H1 (cell line): ENCODE measurements at regions not wholly inside any gene's neighbourhood (a gene's known extent, or its start where the extent isn't known, plus 50 kb on each side); places are given as distances from the start of the nearest gene placed in this dataset.

Experiments used
- CTCF ChIA-PET: fragments of 300-600 bp; sonication (Branson Sonifier 250); formaldehyde crosslinking; loops from one replicate; lab custom pipeline; 2021; ENCODE audit not compliant: partially characterized antibody; lab: Charles Lee
- POLR2A ChIA-PET: fragments of 300-600 bp; sonication (Branson Sonifier 250); formaldehyde crosslinking; loops from one replicate; lab custom pipeline; 2021; ENCODE audit warnings: inconsistent platforms; ENCODE audit not compliant: partially characterized antibody; lab: Charles Lee
- DNase-seq, 2 experiments: peaks; one replicate each; pipeline versions ENCODE4 v3.0.0 to v3.0.0-alpha.2; 2010 to 2022; ENCODE audit warnings: low spot score in 2 of 2, low read depth in 1 of 2, mixed read lengths in 1 of 2
- FAIRE-seq: peaks from 2 replicates; lab custom pipeline; 2011; peaks lifted over from hg19 to GRCh38; lab: Jason Lieb, UNC
- H2AFZ ChIP-seq: 2 replicates; pipeline ENCODE4 v1.8.1; 2012; ENCODE audit warnings: low read length, inconsistent platforms
- H2AK5ac ChIP-seq: 2 replicates; pipeline ENCODE4 v1.6.1; 2013; ENCODE audit warnings: low read depth, low read length
- H2BK120ac ChIP-seq: replicated peaks from 2 replicates; pipeline ENCODE3; 2013; ENCODE audit warnings: low read depth, low read length, inconsistent platforms
- H2BK12ac ChIP-seq: 2 replicates; pipeline ENCODE4 v1.6.1; 2013; ENCODE audit warnings: low read depth, low read length
- H2BK15ac ChIP-seq: 2 replicates; pipeline ENCODE4 v1.6.1; 2013; ENCODE audit warnings: low read length
- H2BK20ac ChIP-seq: 2 replicates; pipeline ENCODE4 v1.6.1; 2013; ENCODE audit warnings: low read length
- H2BK5ac ChIP-seq: 2 replicates; pipeline ENCODE4 v1.6.1; 2013; ENCODE audit warnings: low read depth, low read length
- H3K14ac ChIP-seq: 2 replicates; pipeline ENCODE4 v1.6.1; 2013; ENCODE audit warnings: inconsistent platforms; ENCODE audit not compliant: insufficient read length
- H3K18ac ChIP-seq: 2 replicates; pipeline ENCODE4 v1.6.1; 2013; ENCODE audit warnings: low read length; ENCODE audit errors: extremely low read depth
- H3K23ac ChIP-seq: 2 replicates; pipeline ENCODE4 v1.6.1; 2013; ENCODE audit warnings: inconsistent platforms; ENCODE audit not compliant: insufficient read length
- H3K23me2 ChIP-seq: 2 replicates; pipeline ENCODE4 v1.6.1; 2013; ENCODE audit warnings: low read depth, low read length
- H3K27ac ChIP-seq: 2 replicates; pipeline ENCODE4 v1.6.1; 2011; ENCODE audit warnings: low read depth, low read length, inconsistent platforms
- H3K27me3 ChIP-seq, 4 experiments: replicated peaks in 1 of 4; 1 replicate in 1 of 4; 2 replicates in 3 of 4; pipeline versions ENCODE4 v1.6.1 to v1.8.1; 2011 to 2013; ENCODE audit warnings: low read length in 3 of 4, mild to moderate bottlenecking in 3 of 4, inconsistent platforms in 2 of 4, mixed read lengths in 2 of 4, moderate library complexity in 1 of 4; ENCODE audit not compliant: control insufficient read depth in 3 of 4, insufficient read depth in 3 of 4; ENCODE audit errors: extremely low read depth in 1 of 4
- H3K36me3 ChIP-seq, 4 experiments: 2 replicates each; pipeline versions ENCODE4 v1.6.1 to v1.8.1; 2011 to 2013; ENCODE audit warnings: mild to moderate bottlenecking in 4 of 4, low read length in 3 of 4, moderate library complexity in 2 of 4, control low read depth in 1 of 4, inconsistent platforms in 1 of 4; ENCODE audit not compliant: insufficient read depth in 4 of 4, control insufficient read depth in 2 of 4
- H3K4ac ChIP-seq: replicated peaks from 2 replicates; pipeline ENCODE3; 2013; ENCODE audit warnings: low read length, low read depth, mixed read lengths, inconsistent platforms; ENCODE audit not compliant: insufficient read length
- H3K4me1 ChIP-seq, 4 experiments: replicated peaks in 1 of 4; 1 replicate in 1 of 4; 2 replicates in 3 of 4; pipeline versions ENCODE4 v1.6.1 to v1.8.1; 2011 to 2013; ENCODE audit warnings: low read length in 3 of 4, inconsistent platforms in 2 of 4, mixed read lengths in 1 of 4; ENCODE audit not compliant: insufficient read depth in 4 of 4, control insufficient read depth in 3 of 4
- H3K4me2 ChIP-seq, 2 experiments: 2 replicates each; pipeline versions ENCODE4 v1.6.1 to v1.8.1; 2011 to 2013; ENCODE audit warnings: low read depth in 2 of 2, low read length in 2 of 2, control low read depth in 1 of 2, inconsistent platforms in 1 of 2, mild to moderate bottlenecking in 1 of 2; ENCODE audit not compliant: insufficient read depth in 1 of 2
- H3K4me3 ChIP-seq, 4 experiments: fragments of 200-600, 300-600 bp in 1 of 4; sonication (generic), shearing (Covaris generic), sonication (Bioruptor Twin) in 1 of 4; 2 replicates each; pipeline versions ENCODE4 v1.5.1 to v1.8.1; 2011 to 2016; ENCODE audit warnings: low read length in 4 of 4, low read depth in 3 of 4, control low read depth in 2 of 4, inconsistent platforms in 2 of 4, mild to moderate bottlenecking in 2 of 4, mixed read lengths in 1 of 4, moderate library complexity in 1 of 4; ENCODE audit not compliant: insufficient read depth in 2 of 4; ENCODE audit errors: extremely low read depth in 1 of 4
- H3K56ac ChIP-seq: replicated peaks from 2 replicates; pipeline ENCODE3; 2013; ENCODE audit warnings: low read depth, mild to moderate bottlenecking, mixed read lengths, low read length, inconsistent platforms; ENCODE audit not compliant: insufficient read length
- H3K79me1 ChIP-seq: 2 replicates; pipeline ENCODE4 v1.6.1; 2013; ENCODE audit warnings: low read depth, low read length, control low read depth
- H3K79me2 ChIP-seq, 2 experiments: 2 replicates each; pipeline versions ENCODE4 v1.6.1 to v1.8.1; 2012 to 2013; ENCODE audit warnings: low read length in 2 of 2, mild to moderate bottlenecking in 2 of 2, inconsistent platforms in 1 of 2; ENCODE audit not compliant: insufficient read depth in 2 of 2, control insufficient read depth in 1 of 2
- H3K9ac ChIP-seq, 4 experiments: replicated peaks in 1 of 4; 1 replicate in 1 of 4; 2 replicates in 3 of 4; pipeline versions ENCODE4 v1.6.1 to v1.8.1; 2011 to 2013; ENCODE audit warnings: low read depth in 3 of 4, low read length in 3 of 4, control low read depth in 2 of 4, mild to moderate bottlenecking in 2 of 4, moderate library complexity in 2 of 4, inconsistent platforms in 1 of 4; ENCODE audit errors: extremely low read depth in 1 of 4
- H3K9me3 ChIP-seq, 2 experiments: 2 replicates each; pipeline versions ENCODE4 v1.6.1 to v1.8.1; 2012 to 2013; ENCODE audit warnings: mild to moderate bottlenecking in 2 of 2, moderate library complexity in 2 of 2, control low read depth in 1 of 2, inconsistent platforms in 1 of 2, low read depth in 1 of 2, low read length in 1 of 2, mixed read lengths in 1 of 2; ENCODE audit not compliant: insufficient read depth in 2 of 2
- H4K20me1 ChIP-seq, 2 experiments: replicated peaks in 1 of 2; 2 replicates each; pipeline versions ENCODE3 to v1.8.1; 2011 to 2013; ENCODE audit warnings: inconsistent platforms in 2 of 2, low read length in 2 of 2, mild to moderate bottlenecking in 1 of 2; ENCODE audit not compliant: insufficient read depth in 2 of 2, control insufficient read depth in 1 of 2
- H4K5ac ChIP-seq: 2 replicates; pipeline ENCODE4 v1.6.1; 2013; ENCODE audit warnings: low read length, low read depth, mixed read lengths, inconsistent platforms; ENCODE audit not compliant: insufficient read length
- H4K8ac ChIP-seq: 2 replicates; pipeline ENCODE4 v1.8.0; 2013; ENCODE audit warnings: mild to moderate bottlenecking, moderate library complexity, low read length, inconsistent platforms; ENCODE audit not compliant: insufficient read depth; ENCODE audit errors: extremely low read depth
- H4K91ac ChIP-seq: replicated peaks from 2 replicates; pipeline ENCODE3; 2013; ENCODE audit warnings: low read length, mixed read lengths, inconsistent platforms; ENCODE audit not compliant: insufficient read length
- ATF2 ChIP-seq: IDR thresholded peaks from 2 replicates; pipeline ENCODE4 v1.6.1; 2012; ENCODE audit warnings: low read length, inconsistent platforms
- WGBS, 2 experiments: shearing (Covaris generic) in 1 of 2; methylation state at CpG; one replicate each; pipeline versions ENCODE4 v1.1.6 to v1.1.7; 2013 to 2015; ENCODE audit warnings: low lambda C conversion rate in 2 of 2, mixed read lengths in 2 of 2, inconsistent platforms in 1 of 2, low coverage in 1 of 2, missing lambda C conversion rate in 1 of 2; ENCODE audit not compliant: insufficient replicate concordance in 2 of 2, insufficient coverage in 1 of 2, insufficient read length in 1 of 2; ENCODE audit errors: extremely low coverage in 1 of 2, missing lambda C conversion rate in 1 of 2; 5-methylcytosine and 5-hydroxymethylcytosine counted together

GRCh38 chr15:62711691-62712454 is 330.7 kb upstream of the TPM1 start:
- Histone ChIP-seq H2AK5ac (no peak overlapping the region), H3K9ac (no peak overlapping the region), H3K56ac (no peak overlapping the region), H4K91ac (no peak overlapping the region), H3K4ac (no peak overlapping the region), H2BK120ac (no peak overlapping the region), H3K18ac (no peak overlapping the region), H3K4me2 (no peak overlapping the region), H3K23me2 (no peaks in the 10 kb centered on the region), H3K14ac (no peak overlapping the region), H2AFZ (no peak overlapping the region), H2BK15ac (no peak overlapping the region), H2BK12ac (no peak overlapping the region), H3K23ac (no peak overlapping the region), H3K79me2 (no peaks in the 10 kb centered on the region), H3K79me1 (no peaks in the 10 kb centered on the region), H3K36me3 (no peaks in the 10 kb centered on the region; a peak in 2 of 8 replicates), H4K8ac (no peak overlapping the region), H4K5ac (no peak overlapping the region), H4K20me1 (no peaks in the 10 kb centered on the region), H2BK5ac (no peak overlapping the region), H2BK20ac (no peak overlapping the region), H3K9me3 (no peaks in the 10 kb centered on the region), H3K27me3 (no peaks in the 10 kb centered on the region)
- ChIA-PET CTCF (no interaction called here), POLR2A (no interaction called here)
- FAIRE-seq (no peak), DNase-seq (no peak)
- WGBS, 2 experiments: 90% methylated on average over 11 of the region's 11 CpGs; no CpG with 5 or more reads in 1 of the 2 experiments
- TF ChIP-seq ATF2: no peak
- TF ChIP-seq, all 59 proteins: peak for 0
- H3K4me1 ChIP-seq: peaks cover 0 to 5% (median 0%) of the 10 kb centered on the region in 4 experiments; a peak in 2 of 7 replicates
- no peak overlapping the region for H3K27ac ChIP-seq
- H3K4me3 ChIP-seq: no peak overlapping the region
